MV-4-11 (cell line): ENCODE measurements at regions not wholly inside any gene's neighbourhood (a gene's known extent, or its start where the extent isn't known, plus 50 kb on each side); places are given as distances from the start of the nearest gene placed in this dataset.
A peak's percentile ranks its signal among the peaks of the same experiment; 100 is the strongest.

Experiments used
- DNase-seq: peaks from one replicate; lab custom pipeline; 2025; lab: John Stamatoyannopoulos, UW

GRCh38 chr6:91185072-91185471 lies 598.2 kb upstream of the MAP3K7 start:
- no peak for DNase-seq

DNA sequence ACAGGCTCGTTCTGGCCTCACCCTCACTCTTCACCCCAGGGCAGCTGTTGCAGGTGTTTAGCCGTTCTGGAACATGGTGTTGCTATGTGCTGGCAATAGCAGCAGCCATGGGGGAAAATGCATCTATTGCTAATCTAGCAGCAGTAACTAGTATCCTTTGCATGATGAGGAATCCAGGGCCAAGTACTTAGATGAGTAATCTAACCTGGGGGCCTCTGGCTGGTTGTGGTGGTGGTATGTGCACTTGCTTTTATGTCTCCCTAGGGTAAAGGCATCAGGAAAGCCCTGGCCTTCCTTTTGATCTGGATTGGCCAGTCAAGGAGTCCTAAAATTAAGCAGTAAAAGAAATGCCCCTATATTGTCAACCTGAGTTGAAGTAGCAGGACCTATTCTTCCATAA lies 594.5 kb upstream of the MAP3K7 start:
- no peak for DNase-seq

GRCh38 chr6:91173651-91174050 lies 586.8 kb upstream of the MAP3K7 start:
- DNase-seq: no peak

DNA sequence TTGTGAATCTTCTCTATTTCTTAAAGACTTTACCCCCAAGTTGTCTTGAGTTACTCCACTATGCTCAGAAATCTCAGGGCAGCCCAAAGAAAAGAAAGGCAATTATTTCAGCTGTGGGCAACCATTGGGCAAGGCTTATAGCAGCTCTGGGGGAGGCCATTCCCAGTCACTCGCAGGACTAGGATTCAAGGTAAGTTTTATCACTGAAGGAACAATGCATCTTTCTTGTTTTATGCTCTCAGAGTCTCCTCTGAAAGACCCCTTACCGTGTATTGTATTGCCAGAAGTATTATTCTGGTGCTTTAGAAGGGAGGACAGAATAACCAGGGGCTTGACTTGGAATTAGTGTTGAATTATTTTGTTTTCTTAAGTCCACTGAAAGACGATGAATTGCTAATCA lies 586.3 kb upstream of the MAP3K7 start:
- DNase-seq: no peak

GRCh38 chr6:91171754-91172462 lies 585.0 kb upstream of the MAP3K7 start:
- DNase-seq: no peak

GRCh38 chr6:91167846-91168245 lies 581.0 kb upstream of the MAP3K7 start:
- no peak for DNase-seq

GRCh38 chr6:91166271-91167046 lies 579.6 kb upstream of the MAP3K7 start:
- no peak for DNase-seq

DNA sequence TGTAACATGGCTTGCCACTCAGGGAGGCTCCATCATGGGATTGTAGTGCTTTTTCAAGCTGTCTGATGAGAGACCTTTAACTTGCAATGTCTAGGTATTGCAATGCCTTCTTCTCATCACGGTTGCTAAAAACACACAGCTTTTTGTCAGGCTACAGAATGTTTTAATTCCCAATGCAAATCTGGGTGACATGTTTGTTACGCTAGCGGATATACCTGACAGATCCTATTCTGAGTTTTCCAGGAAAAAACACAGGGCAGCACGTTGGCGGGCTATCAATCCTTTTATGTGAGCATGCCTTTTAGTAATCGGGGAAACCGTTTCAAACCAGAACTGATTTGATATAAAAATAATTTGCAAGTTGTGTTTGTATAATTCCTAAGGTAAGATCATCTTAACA lies 577.2 kb upstream of the MAP3K7 start:
- no peak for DNase-seq

GRCh38 chr6:91161246-91161645 lies 574.4 kb upstream of the MAP3K7 start:
- DNase-seq: peak; percentile 46

- peak; percentile 16 for DNase-seq
Measured at GRCh38 chr6:91155129-91155785, 568.4 kb upstream of the MAP3K7 start.

DNA sequence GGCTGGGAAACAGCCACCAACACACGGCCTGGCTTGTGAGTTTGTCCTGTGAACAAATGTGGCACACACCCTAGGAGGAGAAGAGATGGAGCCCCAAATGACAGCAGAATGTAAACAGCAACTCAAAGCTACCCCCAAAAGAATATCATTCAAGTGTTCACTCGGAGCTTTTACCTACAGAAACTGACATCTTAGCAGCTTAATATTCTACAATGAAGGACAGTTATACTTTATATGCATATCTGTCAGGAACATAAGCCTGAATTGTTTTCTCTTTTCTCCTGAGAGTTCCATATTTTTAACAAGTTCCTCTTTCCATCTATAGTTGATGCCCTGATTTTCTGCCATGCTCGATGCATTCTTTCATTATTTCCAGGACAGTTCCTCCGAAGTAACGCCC lies 566.0 kb upstream of the MAP3K7 start:
- DNase-seq: no peak

DNA sequence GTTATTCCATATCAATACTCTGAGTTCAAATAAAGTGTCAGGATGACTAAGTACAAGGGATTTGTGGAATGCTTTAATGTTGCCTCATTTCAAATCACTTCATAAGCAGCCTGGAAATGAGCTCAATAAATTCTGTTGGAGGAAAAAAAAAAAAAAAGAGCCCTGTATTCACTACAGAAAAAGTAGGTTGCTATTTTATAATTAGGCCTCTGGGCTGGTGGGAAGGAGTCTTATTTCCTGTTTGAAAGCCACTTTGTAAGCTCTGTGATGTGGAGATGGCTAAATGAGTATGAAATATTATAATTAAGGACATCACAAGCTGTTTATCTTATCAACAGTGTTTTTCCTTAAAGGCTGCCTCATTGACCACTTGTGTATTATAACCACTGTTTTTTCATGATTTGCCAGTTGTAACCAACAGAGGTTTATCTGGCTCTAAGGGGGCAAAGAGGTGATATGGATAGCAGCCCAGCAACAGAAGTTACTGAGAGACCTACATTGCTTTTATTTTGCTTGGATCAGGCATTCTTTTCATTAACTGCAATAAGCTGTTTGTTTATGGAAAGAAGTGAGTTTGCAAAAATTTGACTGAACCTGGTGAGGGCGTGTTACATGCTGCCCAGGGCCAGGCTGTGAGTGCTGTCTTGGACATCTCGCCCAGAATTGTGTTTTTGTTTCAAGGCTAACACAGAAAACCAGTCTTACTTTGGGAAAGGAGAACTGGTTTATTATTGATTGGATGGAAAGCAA lies 563.3 kb upstream of the MAP3K7 start:
- no peak for DNase-seq

DNA sequence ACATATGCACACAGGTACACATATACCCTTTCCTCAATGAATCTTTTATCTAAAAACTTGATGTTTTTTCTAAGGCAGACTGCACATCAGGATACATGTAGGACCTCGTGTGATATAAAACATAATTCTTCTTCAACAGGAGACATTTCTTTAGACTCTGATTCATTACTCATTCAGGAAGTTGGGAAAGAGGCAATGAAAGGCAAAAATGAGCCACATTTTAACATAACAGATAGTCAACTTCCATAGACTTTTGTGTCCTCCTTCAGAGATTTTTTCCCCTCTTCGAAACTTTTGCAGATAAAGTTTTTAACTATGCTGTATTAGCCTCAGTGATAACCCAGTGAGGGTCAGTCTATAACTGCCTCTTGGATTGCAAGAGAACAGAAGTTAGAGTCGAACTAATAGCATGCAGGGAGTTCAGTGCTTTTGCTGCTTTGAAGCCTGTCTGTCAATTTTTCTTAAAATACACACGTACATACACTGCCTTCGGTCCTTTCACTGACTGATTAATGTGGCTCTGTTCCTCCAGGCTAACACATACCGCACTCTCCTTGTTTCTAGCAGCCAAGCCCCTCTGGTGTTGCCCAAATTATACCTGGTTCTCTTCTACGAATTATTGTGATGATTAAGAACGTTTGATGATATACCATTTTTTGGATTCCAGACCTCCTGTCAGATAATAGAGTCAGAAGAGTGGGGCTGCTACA lies 562.5 kb upstream of the MAP3K7 start:
- peak; percentile 7 for DNase-seq

DNA sequence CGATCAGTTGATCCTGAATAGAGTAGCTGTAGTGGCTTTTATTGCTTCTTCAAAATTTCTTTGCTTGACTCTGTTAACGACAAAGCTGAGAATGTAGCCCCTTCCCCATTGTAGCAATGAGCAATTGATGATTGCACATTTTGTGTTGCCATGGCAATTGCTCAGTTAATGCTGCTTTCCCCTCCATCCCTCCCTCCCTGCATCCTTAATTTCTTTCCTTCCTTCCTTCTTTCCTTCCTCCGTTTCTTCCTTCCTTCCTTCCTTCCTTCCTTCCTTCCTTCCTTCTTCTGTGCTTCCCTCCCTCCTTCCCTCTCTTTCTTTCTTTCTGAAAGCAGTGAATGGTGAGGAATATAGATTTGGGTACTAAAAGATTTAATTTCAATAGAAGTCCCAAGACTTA lies 557.3 kb upstream of the MAP3K7 start:
- no peak for DNase-seq

- DNase-seq: no peak
Measured at GRCh38 chr6:91142154-91142553, 555.3 kb upstream of the MAP3K7 start.

DNA sequence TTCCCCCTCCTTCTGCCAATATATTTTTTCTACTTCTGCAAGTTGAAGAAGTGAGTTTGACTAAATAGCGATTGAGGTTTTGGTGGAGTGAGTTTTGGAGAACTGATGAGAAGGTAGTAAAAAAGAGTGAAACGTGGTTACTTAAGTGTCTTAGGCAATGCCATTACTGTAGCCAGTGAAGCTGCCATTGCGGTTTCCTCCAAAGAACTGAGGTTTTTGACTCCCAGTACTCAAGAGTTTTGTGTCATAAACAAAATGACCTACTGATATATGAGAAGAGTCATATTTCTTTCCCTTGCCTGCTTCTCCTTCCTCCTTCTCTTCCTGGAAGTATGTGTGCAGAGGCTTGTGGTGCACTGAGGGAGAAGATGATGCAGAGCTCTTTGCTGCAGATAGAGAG lies 554.5 kb upstream of the MAP3K7 start:
- peak; percentile 100 for DNase-seq

DNA sequence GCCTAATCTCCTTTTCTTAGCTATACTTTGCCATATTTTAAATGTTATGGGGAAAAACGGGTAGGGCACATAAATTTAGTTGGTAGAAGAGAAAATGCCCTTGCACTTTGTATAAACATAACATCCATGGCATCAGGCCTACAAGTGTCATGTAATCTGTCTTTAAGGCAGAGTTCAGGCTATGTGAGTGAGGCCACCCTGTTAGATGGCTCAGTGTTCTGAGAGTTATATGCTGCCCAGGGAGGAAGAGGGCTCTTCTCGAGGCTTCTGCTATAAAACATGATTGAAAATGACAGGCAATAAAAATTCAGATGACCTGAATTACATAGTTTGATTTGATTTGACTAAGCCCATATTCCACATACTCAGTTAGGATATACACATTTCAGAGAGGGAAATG lies 553.6 kb upstream of the MAP3K7 start:
- no peak for DNase-seq

- DNase-seq: no peak
Measured at GRCh38 chr6:91137286-91137685, 550.4 kb upstream of the MAP3K7 start.

GRCh38 chr6:91135406-91136103 lies 548.7 kb upstream of the MAP3K7 start:
- no peak for DNase-seq

DNA sequence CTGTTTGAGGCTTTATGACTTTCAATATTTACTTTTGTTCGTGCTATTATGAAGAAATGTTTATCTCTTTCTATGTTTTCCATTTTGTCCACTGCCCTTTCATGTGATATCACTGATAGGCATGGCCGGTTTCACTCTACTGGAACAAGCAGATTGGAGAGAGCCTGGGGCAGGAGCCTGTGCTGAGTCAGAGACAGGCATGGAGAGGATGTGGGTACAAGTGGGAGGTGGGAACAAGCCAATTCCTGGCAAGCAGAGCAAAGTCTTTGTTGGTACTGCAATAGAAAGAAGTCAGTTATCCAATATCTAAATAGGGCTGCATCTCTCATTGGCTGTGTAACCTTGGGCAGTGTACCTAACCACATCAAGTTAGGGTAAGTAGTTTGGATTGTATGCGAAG lies 545.6 kb upstream of the MAP3K7 start:
- no peak for DNase-seq

DNA sequence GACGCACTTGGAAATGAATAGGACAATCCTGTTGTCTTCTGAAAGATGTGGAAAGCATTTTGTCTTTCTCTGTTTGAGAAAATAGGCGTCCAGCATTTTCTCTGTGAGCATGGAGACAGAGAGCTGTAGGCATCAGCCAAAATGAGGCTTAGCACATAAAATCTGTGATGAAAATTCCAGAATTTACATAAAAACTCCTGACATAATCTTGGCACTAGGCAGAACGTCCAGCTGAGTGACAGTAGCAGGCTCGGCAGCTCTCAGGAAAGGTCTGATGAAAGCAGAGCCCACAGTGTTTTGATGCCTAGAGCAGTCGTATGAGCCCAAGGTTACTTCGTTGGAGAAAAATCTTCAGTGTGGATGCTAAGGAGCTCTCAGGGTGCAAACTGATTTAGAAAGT lies 543.3 kb upstream of the MAP3K7 start:
- no peak for DNase-seq
